Breast epithelium (tissue), 3 donors: ENCODE measurements at regions not wholly inside any gene's neighbourhood (a gene's known extent, or its start where the extent isn't known, plus 50 kb on each side); places are given as distances from the start of the nearest gene placed in this dataset.
"Not testable (repeated sequence)": the region's sequence is repeated elsewhere in the genome, so short reads cannot be mapped to it uniquely, and the experiment has no call there.

Experiments used
- CTCF ChIP-seq, 3 donors: fragments of 450-650 bp; IDR thresholded peaks; one replicate each; pipeline ENCODE4 v1.5.1; 2016 to 2017; ENCODE audit warnings: antibody characterized with exemption in 3 of 3, mild to moderate bottlenecking in 3 of 3, moderate library complexity in 3 of 3
- POLR2A ChIP-seq: fragments of 450-650 bp; IDR thresholded peaks from one replicate; pipeline ENCODE4 v1.6.1; 2016; ENCODE audit warnings: antibody characterized with exemption, mild to moderate bottlenecking, moderate library complexity

- TF ChIP-seq POLR2A; CTCF (IDR thresholded peaks at IDR 0.05): not testable (repeated sequence)
Observed at GRCh38 chr2:91446489-91446888, 2755.0 kb downstream of the RPIA start.
